ENCODE measurements at regions not wholly inside any gene's neighbourhood (a gene's known extent, or its start where the extent isn't known, plus 50 kb on each side); places are given as distances from the start of the nearest gene placed in this dataset.

- TF ChIP-seq CTCF (IDR thresholded peaks at IDR 0.05; ENCODE audit: low read depth, low read length) (no peak), POLR2A (IDR thresholded peaks at IDR 0.05; ENCODE audit: extremely low read depth, insufficient read length) (no peak)
These were observed 74.5 kb upstream of the QRFPR start for GRCh38 chr4:121455285-121455684.

Data from NB4 (cell line).